ENCODE measurements at regions not wholly inside any gene's neighbourhood (a gene's known extent, or its start where the extent isn't known, plus 50 kb on each side); places are given as distances from the start of the nearest gene placed in this dataset.
A peak's percentile ranks its signal among the peaks of the same experiment; 100 is the strongest.
"Not testable (repeated sequence)": the region's sequence is repeated elsewhere in the genome, so short reads cannot be mapped to it uniquely, and the experiment has no call there.

GRCh38 chr2:234165421-234165820 is 114.9 kb downstream of the SPP2 start:
- no peak for DNase-seq (ENCODE audit: low read depth in 2 of 2, low spot score in 1 of 2)

- DNase-seq (ENCODE audit: low read depth in 2 of 2, low spot score in 1 of 2), result peak; percentile 6 to 15
Observed at GRCh38 chr2:234164493-234165413, 114.3 kb downstream of the SPP2 start.

- DNase-seq (ENCODE audit: low read depth in 2 of 2, low spot score in 1 of 2), result no peak
Observed at GRCh38 chr2:234163510-234164045, 113.1 kb downstream of the SPP2 start.

GRCh38 chr2:234162861-234163260 is 112.4 kb downstream of the SPP2 start:
- DNase-seq (ENCODE audit: low read depth in 2 of 2, low spot score in 1 of 2), result no peak

GRCh38 chr2:234161932-234162331 is 111.4 kb downstream of the SPP2 start:
- no peak for DNase-seq (ENCODE audit: low read depth in 2 of 2, low spot score in 1 of 2)

GRCh38 chr2:234158812-234159211 is 108.3 kb downstream of the SPP2 start:
- DNase-seq (ENCODE audit: low read depth in 2 of 2, low spot score in 1 of 2), result no peak

GRCh38 chr2:234157817-234158588 is 107.5 kb downstream of the SPP2 start:
- no peak for DNase-seq (ENCODE audit: low read depth in 2 of 2, low spot score in 1 of 2)

- no peak for DNase-seq (ENCODE audit: low read depth in 2 of 2, low spot score in 1 of 2)
Observed at GRCh38 chr2:234156326-234156725, 105.8 kb downstream of the SPP2 start.

GRCh38 chr2:234152835-234153234 is 102.3 kb downstream of the SPP2 start:
- not testable (repeated sequence) for DNase-seq (ENCODE audit: low read depth in 2 of 2, low spot score in 1 of 2)

- no peak for DNase-seq (ENCODE audit: low read depth in 2 of 2, low spot score in 1 of 2)
Observed at GRCh38 chr2:234147335-234147861, 96.9 kb downstream of the SPP2 start.

GRCh38 chr2:234146087-234146826 is 95.8 kb downstream of the SPP2 start:
- DNase-seq (ENCODE audit: low read depth in 2 of 2, low spot score in 1 of 2), result no peak

- DNase-seq (ENCODE audit: low read depth in 2 of 2, low spot score in 1 of 2), result no peak
Observed at GRCh38 chr2:234145511-234145910, 95.0 kb downstream of the SPP2 start.

GRCh38 chr2:234145057-234145456 is 94.6 kb downstream of the SPP2 start:
- DNase-seq (ENCODE audit: low read depth in 2 of 2, low spot score in 1 of 2), result no peak

GRCh38 chr2:234143896-234144295 is 93.4 kb downstream of the SPP2 start:
- DNase-seq (ENCODE audit: low read depth in 2 of 2, low spot score in 1 of 2), result no peak

- no peak for DNase-seq (ENCODE audit: low read depth in 2 of 2, low spot score in 1 of 2)
Observed at GRCh38 chr2:234142530-234142929, 92.0 kb downstream of the SPP2 start.

GRCh38 chr2:234139755-234140154 is 89.3 kb downstream of the SPP2 start:
- no peak for DNase-seq (ENCODE audit: low read depth in 2 of 2, low spot score in 1 of 2)

- DNase-seq (ENCODE audit: low read depth in 2 of 2, low spot score in 1 of 2), result no peak
Observed at GRCh38 chr2:234138836-234139235, 88.3 kb downstream of the SPP2 start.

GRCh38 chr2:234137400-234138014 is 87.0 kb downstream of the SPP2 start:
- DNase-seq (ENCODE audit: low read depth in 2 of 2, low spot score in 1 of 2), result no peak

GRCh38 chr2:234136461-234136860 is 86.0 kb downstream of the SPP2 start:
- DNase-seq (ENCODE audit: low read depth in 2 of 2, low spot score in 1 of 2), result no peak

GRCh38 chr2:234135750-234136221 is 85.3 kb downstream of the SPP2 start:
- peak; percentile 17 to 28 for DNase-seq (ENCODE audit: low read depth in 2 of 2, low spot score in 1 of 2)
